Esophagus muscularis mucosa (tissue), 4 donors: ENCODE measurements at regions not wholly inside any gene's neighbourhood (a gene's known extent, or its start where the extent isn't known, plus 50 kb on each side); places are given as distances from the start of the nearest gene placed in this dataset.

Source experiments
- CTCF ChIP-seq, 3 experiments: fragments of 200-600 bp in 2 of 3; fragments of 450-650 bp in 1 of 3; sonication (generic) in 2 of 3; IDR thresholded peaks; one replicate each; pipeline ENCODE4 v1.5.1; 2017 to 2019; ENCODE audit warnings: antibody characterized with exemption in 3 of 3, mild to moderate bottlenecking in 2 of 3, moderate library complexity in 1 of 3
- EP300 ChIP-seq: sonication (generic); formaldehyde crosslinking; IDR thresholded peaks from one replicate; pipeline ENCODE4 v1.6.1; 2017; ENCODE audit warnings: antibody characterized with exemption
- POLR2A ChIP-seq: fragments of 450-650 bp; IDR thresholded peaks from one replicate; pipeline ENCODE4 v1.6.1; 2017; ENCODE audit warnings: antibody characterized with exemption, moderate library complexity, mild to moderate bottlenecking, low read depth
- POLR2AphosphoS5 ChIP-seq, 2 donors: sonication (generic); formaldehyde crosslinking; IDR thresholded peaks; one replicate each; pipeline ENCODE4 v1.6.1; 2017; ENCODE audit warnings: antibody characterized with exemption in 2 of 2

GRCh38 chr18:78777992-78778391, 201.6 kb upstream of the SALL3 start:
- TF ChIP-seq POLR2AphosphoS5 (IDR thresholded peaks at IDR 0.05) (no peak), POLR2A (no peak), CTCF (IDR thresholded peaks at IDR 0.05) (no peak), EP300 (no peak)
